Endodermal cell (in vitro differentiated cells): ENCODE measurements at regions not wholly inside any gene's neighbourhood (a gene's known extent, or its start where the extent isn't known, plus 50 kb on each side); places are given as distances from the start of the nearest gene placed in this dataset.

Source experiments
- DNase-seq: peaks from one replicate; pipeline ENCODE4 v3.0.0-alpha.2; 2017
- H3K27ac ChIP-seq: 2 replicates; pipeline ENCODE4 v1.5.1; 2013; ENCODE audit warnings: mild to moderate bottlenecking, low read depth, low read length, moderate library complexity
- H3K27me3 ChIP-seq: 2 replicates; pipeline ENCODE4 v1.6.1; 2013; ENCODE audit warnings: mild to moderate bottlenecking, low read length, moderate library complexity; ENCODE audit not compliant: insufficient read depth, control insufficient read depth, poor library complexity, severe bottlenecking
- H3K36me3 ChIP-seq: 2 replicates; pipeline ENCODE4 v1.7.0; 2013; ENCODE audit warnings: mild to moderate bottlenecking, low read length, moderate library complexity; ENCODE audit not compliant: control insufficient read depth, insufficient read depth
- H3K4me1 ChIP-seq: one replicate; pipeline ENCODE4 v1.7.0; 2013; ENCODE audit warnings: low read length; ENCODE audit not compliant: control insufficient read depth, insufficient read depth
- H3K4me3 ChIP-seq: 2 replicates; pipeline ENCODE4 v1.5.1; 2013; ENCODE audit warnings: mild to moderate bottlenecking, low read length, moderate library complexity
- H3K9ac ChIP-seq: 2 replicates; pipeline ENCODE4 v1.6.1; 2013; ENCODE audit warnings: mild to moderate bottlenecking, low read length, moderate library complexity; ENCODE audit not compliant: poor library complexity, severe bottlenecking; ENCODE audit errors: extremely low read depth
- H3K9me3 ChIP-seq: 2 replicates; pipeline ENCODE4 v1.6.1; 2013; ENCODE audit warnings: mild to moderate bottlenecking, low read length, moderate library complexity; ENCODE audit not compliant: control insufficient read depth
- H3K27ac Mint-ChIP-seq: 2 replicates; pipeline ENCODE4 v1.8.0; 2020; ENCODE audit warnings: mixed read lengths
- H3K27me3 Mint-ChIP-seq: 2 replicates; pipeline ENCODE4 v1.8.0; 2021; ENCODE audit warnings: mild to moderate bottlenecking, mixed read lengths; ENCODE audit not compliant: insufficient read depth
- H3K36me3 Mint-ChIP-seq: 2 replicates; pipeline ENCODE4 v1.8.0; 2020; ENCODE audit warnings: low read depth, mixed read lengths
- H3K4me1 Mint-ChIP-seq: 2 replicates; pipeline ENCODE4 v1.8.0; 2020; ENCODE audit warnings: mixed read lengths
- H3K4me3 Mint-ChIP-seq: 2 replicates; pipeline ENCODE4 v1.8.0; 2020; ENCODE audit warnings: mild to moderate bottlenecking, moderate library complexity, mixed read lengths
- H3K9me3 Mint-ChIP-seq: 2 replicates; pipeline ENCODE4 v1.8.0; 2020; ENCODE audit warnings: mild to moderate bottlenecking, mixed read lengths
- WGBS, 2 experiments: methylation state at CpG; one replicate each; pipeline versions ENCODE4 v1.1.5 to v1.1.7; 2013; ENCODE audit warnings: missing lambda C conversion rate in 2 of 2, mixed read lengths in 1 of 2; ENCODE audit not compliant: insufficient coverage in 1 of 2, insufficient read length in 1 of 2; 5-methylcytosine and 5-hydroxymethylcytosine counted together
- TF ChIP-seq, protein P1 (sequence below): fragments of 200-600 bp; sonication (generic); conservative IDR thresholded peaks from 2 replicates; pipeline ENCODE4 v1.5.0; 2021; ENCODE audit warnings: antibody characterized with exemption, mild to moderate bottlenecking

DNA sequence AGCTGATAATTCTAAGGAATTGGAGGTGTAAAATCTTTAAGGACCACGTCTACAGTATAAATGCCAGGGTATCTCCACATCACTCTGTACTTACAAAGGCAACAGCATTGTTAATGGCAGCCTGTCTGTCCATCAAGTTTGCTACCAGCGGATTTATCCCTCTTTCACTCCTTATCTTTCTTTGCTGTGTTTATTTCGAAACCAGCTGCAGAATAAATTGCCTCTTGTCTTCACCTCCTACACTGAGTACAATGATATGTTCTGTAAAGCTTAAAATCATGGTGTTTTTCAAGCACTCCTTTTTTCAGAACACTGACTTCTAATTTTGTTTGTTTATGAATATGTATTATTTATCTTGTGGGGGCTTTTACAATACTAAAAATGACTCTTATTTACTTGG lies 1088.1 kb downstream of the NR2F1-AS1 start:
- no peak overlapping the region for H3K9ac ChIP-seq
- no peaks in the 10 kb centered on the region for H3K36me3 Mint-ChIP-seq
- TF ChIP-seq, protein P1, sequence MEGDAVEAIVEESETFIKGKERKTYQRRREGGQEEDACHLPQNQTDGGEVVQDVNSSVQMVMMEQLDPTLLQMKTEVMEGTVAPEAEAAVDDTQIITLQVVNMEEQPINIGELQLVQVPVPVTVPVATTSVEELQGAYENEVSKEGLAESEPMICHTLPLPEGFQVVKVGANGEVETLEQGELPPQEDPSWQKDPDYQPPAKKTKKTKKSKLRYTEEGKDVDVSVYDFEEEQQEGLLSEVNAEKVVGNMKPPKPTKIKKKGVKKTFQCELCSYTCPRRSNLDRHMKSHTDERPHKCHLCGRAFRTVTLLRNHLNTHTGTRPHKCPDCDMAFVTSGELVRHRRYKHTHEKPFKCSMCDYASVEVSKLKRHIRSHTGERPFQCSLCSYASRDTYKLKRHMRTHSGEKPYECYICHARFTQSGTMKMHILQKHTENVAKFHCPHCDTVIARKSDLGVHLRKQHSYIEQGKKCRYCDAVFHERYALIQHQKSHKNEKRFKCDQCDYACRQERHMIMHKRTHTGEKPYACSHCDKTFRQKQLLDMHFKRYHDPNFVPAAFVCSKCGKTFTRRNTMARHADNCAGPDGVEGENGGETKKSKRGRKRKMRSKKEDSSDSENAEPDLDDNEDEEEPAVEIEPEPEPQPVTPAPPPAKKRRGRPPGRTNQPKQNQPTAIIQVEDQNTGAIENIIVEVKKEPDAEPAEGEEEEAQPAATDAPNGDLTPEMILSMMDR, result no peak
- H3K27ac Mint-ChIP-seq, result no peak overlapping the region
- H3K4me3 ChIP-seq, result no peak overlapping the region
- no peaks in the 10 kb centered on the region for H3K27me3 Mint-ChIP-seq
- no peaks in the 10 kb centered on the region for H3K27me3 ChIP-seq
- H3K9me3 Mint-ChIP-seq, result no peaks in the 10 kb centered on the region
- 88 to 92% methylated on average over 3 of the region's 3 CpGs for WGBS, 2 experiments
- H3K4me1 Mint-ChIP-seq, result peaks cover 13% of the 10 kb centered on the region
- H3K4me3 Mint-ChIP-seq, result no peak overlapping the region
- no peaks in the 10 kb centered on the region for H3K4me1 ChIP-seq
- H3K27ac ChIP-seq, result no peak overlapping the region
- no peak for DNase-seq
- no peaks in the 10 kb centered on the region for H3K9me3 ChIP-seq
- no peaks in the 10 kb centered on the region for H3K36me3 ChIP-seq

DNA sequence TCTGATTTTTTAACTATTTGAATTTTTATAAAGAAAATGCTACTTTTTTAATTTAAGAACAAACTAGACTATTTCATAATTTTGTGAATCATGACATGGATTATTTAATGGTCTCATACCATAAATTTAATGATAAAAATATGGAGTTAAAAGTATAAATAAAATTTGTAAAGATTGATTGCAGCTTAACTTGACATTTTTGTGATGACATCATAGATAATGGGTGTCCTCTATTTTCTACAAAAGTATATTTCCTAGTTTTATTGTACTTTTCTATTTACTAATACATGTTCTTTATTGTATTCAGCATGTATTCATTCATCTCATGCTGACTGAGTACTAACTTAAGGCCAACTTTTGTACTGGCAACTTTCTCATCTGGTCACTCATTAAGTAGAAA lies 1096.5 kb downstream of the NR2F1-AS1 start:
- H3K4me3 ChIP-seq, result no peak overlapping the region
- H3K27me3 Mint-ChIP-seq, result no peaks in the 10 kb centered on the region
- no peaks in the 10 kb centered on the region for H3K36me3 ChIP-seq
- DNase-seq, result no peak
- H3K9me3 ChIP-seq, result no peaks in the 10 kb centered on the region
- H3K27ac Mint-ChIP-seq, result no peak overlapping the region
- H3K27me3 ChIP-seq, result no peaks in the 10 kb centered on the region
- H3K27ac ChIP-seq, result no peak overlapping the region
- H3K4me1 ChIP-seq, result no peaks in the 10 kb centered on the region
- H3K9ac ChIP-seq, result no peak overlapping the region
- no peaks in the 10 kb centered on the region for H3K36me3 Mint-ChIP-seq
- no peaks in the 10 kb centered on the region for H3K4me1 Mint-ChIP-seq
- TF ChIP-seq, protein P1, result no peak
- H3K4me3 Mint-ChIP-seq, result no peak overlapping the region
- no peaks in the 10 kb centered on the region for H3K9me3 Mint-ChIP-seq

DNA sequence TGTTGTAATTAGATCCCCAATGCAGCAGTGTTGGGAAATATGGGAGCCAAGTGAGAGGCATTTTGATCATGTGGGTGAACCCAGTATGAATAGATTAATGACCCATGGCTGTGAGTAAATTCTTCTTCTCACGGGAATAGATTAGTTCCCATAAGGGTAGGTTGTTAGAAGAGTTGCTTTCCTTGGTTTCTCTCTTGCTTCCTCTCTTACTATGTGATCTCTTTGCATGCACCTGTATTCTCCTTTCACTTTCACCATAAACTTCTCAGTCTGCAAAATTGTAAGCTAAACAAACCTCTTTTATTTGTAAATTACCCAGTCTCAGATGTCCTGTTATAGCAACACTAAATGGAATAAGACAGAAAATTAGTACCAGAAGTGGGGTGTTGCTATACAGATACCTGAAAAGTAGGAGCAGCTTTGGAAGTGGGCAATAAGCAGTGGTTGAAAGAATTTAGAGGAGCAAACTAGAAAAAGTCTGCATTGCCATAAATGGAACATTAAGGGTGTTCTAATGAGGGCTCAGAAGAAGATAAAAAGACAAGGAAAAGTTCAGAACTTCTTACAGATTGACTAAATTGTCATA lies 1090.0 kb upstream of the ARRDC3 start:
- H3K27me3 Mint-ChIP-seq, result no peaks in the 10 kb centered on the region
- Histone ChIP-seq H3K4me1 (no peaks in the 10 kb centered on the region), H3K9ac (no peak overlapping the region), H3K27me3 (no peaks in the 10 kb centered on the region), H3K4me3 (no peak overlapping the region), H3K9me3 (peaks cover 13% of the 10 kb centered on the region), H3K36me3 (no peaks in the 10 kb centered on the region), H3K27ac (no peak overlapping the region)
- DNase-seq, result no peak
- no peak overlapping the region for H3K27ac Mint-ChIP-seq
- no peak overlapping the region for H3K4me3 Mint-ChIP-seq
- H3K36me3 Mint-ChIP-seq, result no peaks in the 10 kb centered on the region
- H3K9me3 Mint-ChIP-seq, result peaks cover 14% of the 10 kb centered on the region
- H3K4me1 Mint-ChIP-seq, result no peaks in the 10 kb centered on the region
- TF ChIP-seq, protein P1, result no peak
- 86% methylated on average over 1 of the region's 1 CpG; no CpG with 5 or more reads in 1 of the 2 experiments for WGBS, 2 experiments
